Heart left ventricle (tissue), 16 donors: ENCODE measurements at regions not wholly inside any gene's neighbourhood (a gene's known extent, or its start where the extent isn't known, plus 50 kb on each side); places are given as distances from the start of the nearest gene placed in this dataset.

ENCODE experiments used
- ATAC-seq, 4 donors: fragments of 200-7000 bp; cut with Tn5 transposase; one replicate each; pipeline ENCODE4 v1.9.1; 2020 to 2022; ENCODE audit warnings: moderate library complexity in 4 of 4, mild to moderate bottlenecking in 3 of 4, moderate number of reproducible peaks in 1 of 4
- DNase-seq, 5 donors: peaks; one replicate each; pipeline ENCODE4 v3.0.0-alpha.2; 2020
- H3K27ac ChIP-seq, 12 donors: fragments of 200-600 bp; sonication (generic) in 4 of 12; one replicate each; pipeline versions ENCODE4 v1.5.0 to v1.8.0; 2016 to 2022; ENCODE audit warnings: mild to moderate bottlenecking in 2 of 12
- H3K27me3 ChIP-seq, 9 donors: fragments of 200-600 bp; sonication (generic) in 2 of 9; one replicate each; pipeline versions ENCODE4 v1.5.1 to v1.8.0; 2016 to 2022; ENCODE audit warnings: mild to moderate bottlenecking in 3 of 9
- H3K36me3 ChIP-seq, 9 donors: fragments of 200-600 bp; sonication (generic) in 2 of 9; one replicate each; pipeline versions ENCODE4 v1.5.0 to v1.8.0; 2018 to 2022; ENCODE audit warnings: mild to moderate bottlenecking in 2 of 9
- H3K4me1 ChIP-seq, 12 donors: fragments of 200-600 bp; sonication (generic) in 4 of 12; one replicate each; pipeline versions ENCODE4 v1.5.0 to v1.8.0; 2016 to 2022; ENCODE audit warnings: mild to moderate bottlenecking in 3 of 12
- H3K4me3 ChIP-seq, 12 donors: fragments of 200-600 bp; sonication (generic) in 4 of 12; one replicate each; pipeline versions ENCODE4 v1.5.0 to v1.8.0; 2017 to 2022; ENCODE audit warnings: mild to moderate bottlenecking in 9 of 12, moderate library complexity in 4 of 12
- H3K9me3 ChIP-seq, 12 donors: fragments of 200-600 bp; sonication (generic) in 4 of 12; one replicate each; pipeline versions ENCODE4 v1.5.0 to v1.8.0; 2016 to 2022; ENCODE audit warnings: mild to moderate bottlenecking in 1 of 12
- POLR2A ChIP-seq, 2 donors: fragments of 450-650 bp; IDR thresholded peaks; one replicate each; pipeline ENCODE4 v1.6.1; 2017; ENCODE audit warnings: antibody characterized with exemption in 2 of 2, mild to moderate bottlenecking in 2 of 2, moderate library complexity in 2 of 2
- WGBS, 4 donors: extraction: QIAGEN DNeasy Blood & Tissue Kit in 2 of 4; methylation state at CpG; one replicate each; pipeline versions ENCODE4 v1.1.5 to v1.1.7; 2013 to 2018; 5-methylcytosine and 5-hydroxymethylcytosine counted together
- intact Hi-C, 10 donors: fragments of 100-400 bp; cut with DNase I; formaldehyde crosslinking; loops; one replicate each; pipeline versions ENCODE4 v1.11.1 to v1.14.2; 2022
- TF ChIP-seq, protein P1 (sequence below), 12 donors: fragments of 200-600 bp; sonication (generic) in 4 of 12; IDR thresholded peaks; one replicate each; pipeline versions ENCODE4 v1.5.0 to v1.8.0; 2018 to 2022; ENCODE audit warnings: antibody characterized with exemption in 12 of 12, mild to moderate bottlenecking in 5 of 12
- donor health status: ischemic (EF 13 %, LVEDD 7.1; RV severe dilation, severe dysfunction).
- donor health status: healthy with polysubstance abuse.
- donor health status: DM: no; HTN: yes; CAD: no.
- donor health status: DM: no; HTN: no; CAD: no.
- donor health status: ischemic (EF 25% LVEDD 6.9; RV normal size, moderate dysfunction).
- donor health status: ischemic (EF 25% LVEDD 5.7; RV mildly dilated, moderate dysfunction).
- donor health status: healthy.
- donor health status: DM: yes; HTN: yes; CAD: no.
- donor health status: ischemic (EF 35%, LVEDD 5.7; RV mildly dilated, moderate dysfunction).
- donor health status: nonischemic (EF 11% LVEDD 7.7; RV severe dilation, severe dysfunction).
- donor health status: DM: yes; HTN: yes; CAD: no.
- donor health status: PGD.
- donor health status: ischemic (EF 29% LVEDD 5.4; RV normal size, mild dysfunction).
- donor health status: nonischemic (EF 23%, LVEDD 6.1; RV moderate dilation, normal function).

GRCh38 chr12:92989715-92990484 lies 60.8 kb upstream of the EEA1 start:
- ATAC-seq (peak in 1 of 4 donors; percentile 8), DNase-seq (no peak)
- no peak overlapping the region for H3K4me3 ChIP-seq
- H3K4me1 ChIP-seq = peaks cover 0 to 20% (median 6%) of the 10 kb centered on the region in 12 donors
- intact Hi-C loops = loop anchor here in 9 of 10 donors (2.0 to 10.0 kb wide), 11 partner anchors 37 to 1115 kb away; no protein-coding TSS in a partner anchor
- H3K36me3 ChIP-seq = no peaks in the 10 kb centered on the region
- no peaks in the 10 kb centered on the region for H3K27me3 ChIP-seq
- H3K27ac ChIP-seq = peak overlapping the region in 2 of 12 donors; percentile 68 to 79
- no peak for TF ChIP-seq POLR2A (IDR thresholded peaks at IDR 0.05)
- TF ChIP-seq, protein P1, sequence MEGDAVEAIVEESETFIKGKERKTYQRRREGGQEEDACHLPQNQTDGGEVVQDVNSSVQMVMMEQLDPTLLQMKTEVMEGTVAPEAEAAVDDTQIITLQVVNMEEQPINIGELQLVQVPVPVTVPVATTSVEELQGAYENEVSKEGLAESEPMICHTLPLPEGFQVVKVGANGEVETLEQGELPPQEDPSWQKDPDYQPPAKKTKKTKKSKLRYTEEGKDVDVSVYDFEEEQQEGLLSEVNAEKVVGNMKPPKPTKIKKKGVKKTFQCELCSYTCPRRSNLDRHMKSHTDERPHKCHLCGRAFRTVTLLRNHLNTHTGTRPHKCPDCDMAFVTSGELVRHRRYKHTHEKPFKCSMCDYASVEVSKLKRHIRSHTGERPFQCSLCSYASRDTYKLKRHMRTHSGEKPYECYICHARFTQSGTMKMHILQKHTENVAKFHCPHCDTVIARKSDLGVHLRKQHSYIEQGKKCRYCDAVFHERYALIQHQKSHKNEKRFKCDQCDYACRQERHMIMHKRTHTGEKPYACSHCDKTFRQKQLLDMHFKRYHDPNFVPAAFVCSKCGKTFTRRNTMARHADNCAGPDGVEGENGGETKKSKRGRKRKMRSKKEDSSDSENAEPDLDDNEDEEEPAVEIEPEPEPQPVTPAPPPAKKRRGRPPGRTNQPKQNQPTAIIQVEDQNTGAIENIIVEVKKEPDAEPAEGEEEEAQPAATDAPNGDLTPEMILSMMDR (IDR thresholded peaks at IDR 0.05) = no peak
- 81 to 86% (median 82%) methylated on average over 3 of the region's 3 CpGs for WGBS, 4 donors
- H3K9me3 ChIP-seq = peaks cover 0 to 9% (median 0%) of the 10 kb centered on the region in 12 donors

DNA sequence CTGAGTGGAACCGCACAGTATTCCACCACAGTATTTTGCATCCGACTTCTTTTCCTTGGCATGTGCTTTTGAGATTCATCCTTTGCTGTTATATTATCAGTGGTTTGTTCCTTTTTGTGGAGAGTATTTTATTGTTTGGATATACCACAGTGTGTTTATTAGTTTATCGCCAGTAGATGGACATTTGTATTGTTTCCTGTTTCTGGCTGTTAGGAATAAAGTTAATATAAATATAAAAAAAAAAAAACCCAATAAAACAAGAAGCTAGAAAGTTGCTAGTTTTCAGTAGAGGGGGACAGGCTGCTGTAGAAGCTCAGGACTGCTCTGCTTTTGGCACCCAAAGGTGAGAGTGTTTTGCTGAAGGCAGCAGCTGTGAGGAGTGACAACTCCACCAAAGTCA lies 62.0 kb upstream of the EEA1 start:
- ATAC-seq (no peak), DNase-seq (no peak)
- no peak overlapping the region for H3K27ac ChIP-seq
- peaks cover 0 to 9% (median 0%) of the 10 kb centered on the region in 12 donors for H3K9me3 ChIP-seq
- intact Hi-C loops = loop anchor here in 2 of 10 donors (5.0 to 10.0 kb wide), 2 partner anchors 134 to 136 kb away; no protein-coding TSS in a partner anchor
- peaks cover 0 to 20% (median 6%) of the 10 kb centered on the region in 12 donors for H3K4me1 ChIP-seq
- TF ChIP-seq, protein P1 (IDR thresholded peaks at IDR 0.05) = no peak
- no peak for TF ChIP-seq POLR2A (IDR thresholded peaks at IDR 0.05)
- 92 to 94% (median 93%) methylated on average over 3 of the region's 3 CpGs for WGBS, 4 donors
- no peak overlapping the region for H3K4me3 ChIP-seq
- no peaks in the 10 kb centered on the region for H3K36me3 ChIP-seq
- H3K27me3 ChIP-seq = no peaks in the 10 kb centered on the region

- Histone ChIP-seq H3K4me3 (no peak overlapping the region), H3K36me3 (no peaks in the 10 kb centered on the region), H3K9me3 (peaks cover 0 to 9% (median 0%) of the 10 kb centered on the region in 12 donors), H3K4me1 (peaks cover 0 to 20% (median 6%) of the 10 kb centered on the region in 12 donors), H3K27me3 (no peaks in the 10 kb centered on the region), H3K27ac (no peak overlapping the region)
- ATAC-seq (no peak), DNase-seq (no peak)
- no peak for TF ChIP-seq POLR2A (IDR thresholded peaks at IDR 0.05)
- TF ChIP-seq, protein P1 (IDR thresholded peaks at IDR 0.05) = no peak
- intact Hi-C loops = loop anchor here in 2 of 10 donors (5.0 to 10.0 kb wide), 2 partner anchors 133 to 135 kb away; no protein-coding TSS in a partner anchor
Observed at GRCh38 chr12:92992041-92992440, 62.9 kb upstream of the EEA1 start.

- H3K4me3 ChIP-seq = no peak overlapping the region
- TF ChIP-seq, protein P1 (IDR thresholded peaks at IDR 0.05) = no peak
- no peak for TF ChIP-seq POLR2A (IDR thresholded peaks at IDR 0.05)
- intact Hi-C loops = loop anchor here in 2 of 10 donors (5.0 to 10.0 kb wide), 2 partner anchors 132 to 134 kb away; no protein-coding TSS in a partner anchor
Observed at GRCh38 chr12:92993259-92993658, 64.2 kb upstream of the EEA1 start.

More at GRCh38 chr12:92993259-92993658, 64.2 kb upstream of the EEA1 start:
- DNase-seq (no peak), ATAC-seq (no peak)
- Histone ChIP-seq H3K9me3 (peaks cover 0 to 9% (median 0%) of the 10 kb centered on the region in 12 donors), H3K36me3 (no peaks in the 10 kb centered on the region), H3K27ac (no peak overlapping the region), H3K4me1 (peaks cover 0 to 11% (median 0%) of the 10 kb centered on the region in 12 donors), H3K27me3 (no peaks in the 10 kb centered on the region)
- WGBS, 4 donors = 75 to 87% (median 85%) methylated on average over 1 of the region's 1 CpG
